K562 (cell line): ENCODE measurements at regions not wholly inside any gene's neighbourhood (a gene's known extent, or its start where the extent isn't known, plus 50 kb on each side); places are given as distances from the start of the nearest gene placed in this dataset.

Source experiments
- ATAC-seq: fragments of 200-7000 bp; cut with Tn5 transposase; 3 replicates; pipeline ENCODE4 v1.9.1; 2020; ENCODE audit warnings: moderate library complexity
- BruUV-seq: library from RNA; stranded (reverse); fragments of 400-500 nt; replicated peaks from 2 replicates; lab custom pipeline; 2021; lab: Mats Ljungman, UMichigan
- CTCF ChIA-PET: fragments of 300-600 bp; formaldehyde crosslinking; extraction: SDS; loops from one replicate; lab custom pipeline; 2021; ENCODE audit warnings: low intra/inter-chr PET ratio; lab: Yijun Ruan, JAX
- POLR2A ChIA-PET: fragments of 300-600, 350-650 bp; sonication (Branson Sonifier 250); formaldehyde crosslinking; extraction: SDS; loops from one replicate; lab custom pipeline; 2021; ENCODE audit warnings: antibody characterized with exemption, inconsistent platforms; lab: Yijun Ruan, JAX
- DNase-seq, 4 experiments: peaks; one replicate each; pipeline versions ENCODE4 v3.0.0 to v3.0.0-alpha.2; 2011 to 2018; ENCODE audit warnings: low spot score in 3 of 4, mixed read lengths in 3 of 4; ENCODE audit errors: extremely low read depth in 1 of 4
- FAIRE-seq: peaks from 2 replicates; lab custom pipeline; 2011; peaks lifted over from hg19 to GRCh38; lab: Jason Lieb, UNC
- H2AFZ ChIP-seq: 2 replicates; pipeline ENCODE4 v1.6.0; 2011; ENCODE audit warnings: low read depth, low read length, control low read depth, inconsistent platforms
- H3K27ac ChIP-seq: fragments of 200-600 bp; 3 replicates; pipeline ENCODE4 v1.8.0; 2011; ENCODE audit warnings: low read depth, mild to moderate bottlenecking, control low read depth, inconsistent platforms, low read length, moderate library complexity, mixed read lengths; ENCODE audit errors: extremely low read depth
- H3K27me3 ChIP-seq, 2 experiments: fragments of 300-600 bp in 1 of 2; 2 replicates in 1 of 2; 3 replicates in 1 of 2; pipeline versions ENCODE4 v1.6.0 to v1.8.0; 2011; ENCODE audit warnings: inconsistent platforms in 2 of 2, low read length in 2 of 2, mild to moderate bottlenecking in 1 of 2, mixed read lengths in 1 of 2, moderate library complexity in 1 of 2; ENCODE audit not compliant: control insufficient read depth in 2 of 2, insufficient read depth in 2 of 2
- H3K36me3 ChIP-seq: fragments of 300-600 bp; 3 replicates; pipeline ENCODE4 v1.8.0; 2011; ENCODE audit warnings: mild to moderate bottlenecking, low read length, inconsistent platforms; ENCODE audit not compliant: control insufficient read depth, insufficient read depth
- H3K4me1 ChIP-seq, 2 experiments: fragments of 200-600 bp in 1 of 2; replicated peaks in 1 of 2; 2 replicates in 1 of 2; 3 replicates in 1 of 2; pipeline versions ENCODE4 v1.5.1 to v1.8.0; 2011; ENCODE audit warnings: inconsistent platforms in 2 of 2, low read length in 2 of 2, mild to moderate bottlenecking in 1 of 2, mixed read lengths in 1 of 2, moderate library complexity in 1 of 2; ENCODE audit not compliant: control insufficient read depth in 2 of 2, insufficient read depth in 2 of 2
- H3K4me2 ChIP-seq: 2 replicates; pipeline ENCODE4 v1.6.1; 2011; ENCODE audit warnings: low read length, control low read depth, inconsistent platforms, mixed read lengths; ENCODE audit not compliant: insufficient read depth
- H3K4me3 ChIP-seq: fragments of 200-600 bp; sonication (generic), shearing (Covaris generic); 2 replicates; pipeline ENCODE4 v1.5.1; 2016; ENCODE audit warnings: control low read depth, inconsistent platforms
- H3K79me2 ChIP-seq: fragments of 200-600 bp; 3 replicates; pipeline ENCODE4 v1.8.0; 2011; ENCODE audit warnings: low read length, inconsistent platforms; ENCODE audit not compliant: control insufficient read depth, insufficient read depth
- H3K9ac ChIP-seq, 2 experiments: 2 replicates each; pipeline versions ENCODE4 v1.6.0 to v1.6.1; 2011; ENCODE audit warnings: low read depth in 2 of 2, low read length in 2 of 2, control low read depth in 1 of 2, inconsistent platforms in 1 of 2, mild to moderate bottlenecking in 1 of 2, mixed read lengths in 1 of 2; ENCODE audit not compliant: insufficient read depth in 1 of 2
- H3K9me1 ChIP-seq: one replicate; pipeline ENCODE4 v1.6.0; 2011; ENCODE audit warnings: inconsistent platforms, mild to moderate bottlenecking, low read length, moderate library complexity; ENCODE audit not compliant: control insufficient read depth, insufficient read depth
- H3K9me3 ChIP-seq: replicated peaks from 2 replicates; pipeline ENCODE4 v1.5.1; 2011; ENCODE audit warnings: low read depth, low read length, inconsistent platforms; ENCODE audit not compliant: control insufficient read depth, insufficient read depth
- H4K20me1 ChIP-seq: replicated peaks from 2 replicates; pipeline ENCODE4 v1.6.1; 2011; ENCODE audit warnings: low read length, inconsistent platforms, mixed read lengths; ENCODE audit not compliant: control insufficient read depth, insufficient read depth
- ARID3B ChIP-seq: fragments of 250-450 bp; sonication (Bioruptor Pico); IDR thresholded peaks from 2 replicates; pipeline ENCODE4 v1.4.0; 2020; ENCODE audit warnings: borderline replicate concordance
- CHAMP1 ChIP-seq: fragments of 450-650 bp; IDR thresholded peaks from 2 replicates; pipeline ENCODE4 v1.6.1; 2016; ENCODE audit warnings: mild to moderate bottlenecking
- CSDE1 ChIP-seq, 2 experiments: fragments of 450-650 bp; IDR thresholded peaks; 2 replicates each; pipeline ENCODE4 v1.6.1; 2016; ENCODE audit warnings: mild to moderate bottlenecking in 1 of 2
- NR2F6 ChIP-seq: fragments of 450-650 bp; formaldehyde crosslinking; IDR thresholded peaks from 2 replicates; pipeline ENCODE4 v1.4.0; 2020; ENCODE audit warnings: mild to moderate bottlenecking
- PCBP1 ChIP-seq: fragments of 200-400 bp; formaldehyde crosslinking; IDR thresholded peaks from 2 replicates; pipeline ENCODE4 v1.6.1; 2018; ENCODE audit warnings: mild to moderate bottlenecking, low read depth, low read length; ENCODE audit not compliant: poor library complexity, severe bottlenecking
- USF2 ChIP-seq: sonication (generic); formaldehyde crosslinking; IDR thresholded peaks from 2 replicates; pipeline ENCODE4 v1.5.0; 2020; ENCODE audit warnings: missing genetic modification reagents
- ZBTB1 ChIP-seq: sonication (generic); formaldehyde crosslinking; IDR thresholded peaks from 2 replicates; pipeline ENCODE4 v1.8.1; 2023; ENCODE audit warnings: missing genetic modification reagents, low read depth, mild to moderate bottlenecking, borderline replicate concordance
- ZBTB43 ChIP-seq: sonication (generic); formaldehyde crosslinking; IDR thresholded peaks from 2 replicates; pipeline ENCODE4 v1.8.0; 2023; ENCODE audit warnings: mild to moderate bottlenecking, missing genetic modification reagents
- ZNF277 ChIP-seq: fragments of 250-450 bp; sonication (Bioruptor Pico); IDR thresholded peaks from 2 replicates; pipeline ENCODE4 v1.8.0; 2022; ENCODE audit warnings: inconsistent platforms, mild to moderate bottlenecking, moderate library complexity, borderline replicate concordance
- WGBS: fragments of 100-300 bp; shearing (Covaris generic); methylation state at CpG from one replicate; pipeline ENCODE4 v1.1.6; 2016; ENCODE audit warnings: low coverage, mixed read lengths; ENCODE audit not compliant: insufficient coverage; ENCODE audit errors: missing lambda C conversion rate; 5-methylcytosine and 5-hydroxymethylcytosine counted together
- in situ Hi-C: fragments of 300-500 bp; cut with MboI; formaldehyde crosslinking; loops from 4 replicates; pipeline ENCODE4 v1.15.0; 2018; ENCODE audit warnings: inconsistent platforms, mixed read lengths
- intact Hi-C: fragments of 100-400 bp; cut with micrococcal nuclease; formaldehyde crosslinking; loops from 2 replicates; pipeline ENCODE4 v1.14.2; 2022

- TF ChIP-seq CHAMP1 = no peak
- no peak for TF ChIP-seq NR2F6 (CRISPR knock-in tag)
These were observed 177.0 kb downstream of the C12orf75 start (continued) for GRCh38 chr12:105507311-105508038.

GRCh38 chr12:105508096-105508495 is 177.6 kb downstream of the C12orf75 start:
- no peak overlapping the region for H3K4me3 ChIP-seq
- intact Hi-C loops = no loop called here
- H3K27ac ChIP-seq = no peak overlapping the region
- no peaks in the 10 kb centered on the region for H3K27me3 ChIP-seq
- WGBS = 0% methylated on average over 3 of the region's 3 CpGs
- H3K79me2 ChIP-seq = no peaks in the 10 kb centered on the region
- no peaks in the 10 kb centered on the region for H4K20me1 ChIP-seq
- H2AFZ ChIP-seq = no peak overlapping the region
- no peaks in the 10 kb centered on the region for H3K4me1 ChIP-seq
- H3K36me3 ChIP-seq = no peaks in the 10 kb centered on the region
- TF ChIP-seq ZBTB43 = no peak
- no peak for TF ChIP-seq ZBTB1 (CRISPR knock-in tag)
- TF ChIP-seq PCBP1 = no peak
- TF ChIP-seq CSDE1 (IDR thresholded peaks at IDR 0.05) = no peak
- TF ChIP-seq USF2 (CRISPR knock-in tag) = no peak
- no peak for TF ChIP-seq ZNF277 (CRISPR knock-in tag)
- TF ChIP-seq ARID3B (CRISPR knock-in tag) = no peak
- no peak overlapping the region for H3K9ac ChIP-seq
- BruUV-seq = no TSS peak
- ATAC-seq (no peak), DNase-seq (no peak), FAIRE-seq (no peak)
- H3K9me1 ChIP-seq = no peaks in the 10 kb centered on the region
- CTCF ChIA-PET = no interaction called here
- in situ Hi-C loops = no loop called here
- POLR2A ChIA-PET = no interaction called here
- H3K4me2 ChIP-seq = no peak overlapping the region
- no peaks in the 10 kb centered on the region for H3K9me3 ChIP-seq
